K562 (cell line): ENCODE measurements at regions not wholly inside any gene's neighbourhood (a gene's known extent, or its start where the extent isn't known, plus 50 kb on each side); places are given as distances from the start of the nearest gene placed in this dataset.

Experiments used
- ATAC-seq: fragments of 200-7000 bp; cut with Tn5 transposase; 3 replicates; pipeline ENCODE4 v1.9.1; 2020; ENCODE audit warnings: moderate library complexity
- BruUV-seq: library from RNA; stranded (reverse); fragments of 400-500 nt; replicated peaks from 2 replicates; lab custom pipeline; 2021; lab: Mats Ljungman, UMichigan
- CTCF ChIA-PET: fragments of 300-600 bp; formaldehyde crosslinking; extraction: SDS; loops from one replicate; lab custom pipeline; 2021; ENCODE audit warnings: low intra/inter-chr PET ratio; lab: Yijun Ruan, JAX
- POLR2A ChIA-PET: fragments of 300-600, 350-650 bp; sonication (Branson Sonifier 250); formaldehyde crosslinking; extraction: SDS; loops from one replicate; lab custom pipeline; 2021; ENCODE audit warnings: antibody characterized with exemption, inconsistent platforms; lab: Yijun Ruan, JAX
- DNase-seq, 4 experiments: peaks; one replicate each; pipeline versions ENCODE4 v3.0.0 to v3.0.0-alpha.2; 2011 to 2018; ENCODE audit warnings: low spot score in 3 of 4, mixed read lengths in 3 of 4; ENCODE audit errors: extremely low read depth in 1 of 4
- FAIRE-seq: peaks from 2 replicates; lab custom pipeline; 2011; peaks lifted over from hg19 to GRCh38; lab: Jason Lieb, UNC
- H2AFZ ChIP-seq: 2 replicates; pipeline ENCODE4 v1.6.0; 2011; ENCODE audit warnings: low read depth, low read length, control low read depth, inconsistent platforms
- H3K27ac ChIP-seq: fragments of 200-600 bp; 3 replicates; pipeline ENCODE4 v1.8.0; 2011; ENCODE audit warnings: low read depth, mild to moderate bottlenecking, control low read depth, inconsistent platforms, low read length, moderate library complexity, mixed read lengths; ENCODE audit errors: extremely low read depth
- H3K27me3 ChIP-seq, 2 experiments: fragments of 300-600 bp in 1 of 2; 2 replicates in 1 of 2; 3 replicates in 1 of 2; pipeline versions ENCODE4 v1.6.0 to v1.8.0; 2011; ENCODE audit warnings: inconsistent platforms in 2 of 2, low read length in 2 of 2, mild to moderate bottlenecking in 1 of 2, mixed read lengths in 1 of 2, moderate library complexity in 1 of 2; ENCODE audit not compliant: control insufficient read depth in 2 of 2, insufficient read depth in 2 of 2
- H3K36me3 ChIP-seq: fragments of 300-600 bp; 3 replicates; pipeline ENCODE4 v1.8.0; 2011; ENCODE audit warnings: mild to moderate bottlenecking, low read length, inconsistent platforms; ENCODE audit not compliant: control insufficient read depth, insufficient read depth
- H3K4me1 ChIP-seq, 2 experiments: fragments of 200-600 bp in 1 of 2; replicated peaks in 1 of 2; 2 replicates in 1 of 2; 3 replicates in 1 of 2; pipeline versions ENCODE4 v1.5.1 to v1.8.0; 2011; ENCODE audit warnings: inconsistent platforms in 2 of 2, low read length in 2 of 2, mild to moderate bottlenecking in 1 of 2, mixed read lengths in 1 of 2, moderate library complexity in 1 of 2; ENCODE audit not compliant: control insufficient read depth in 2 of 2, insufficient read depth in 2 of 2
- H3K4me2 ChIP-seq: 2 replicates; pipeline ENCODE4 v1.6.1; 2011; ENCODE audit warnings: low read length, control low read depth, inconsistent platforms, mixed read lengths; ENCODE audit not compliant: insufficient read depth
- H3K4me3 ChIP-seq: fragments of 200-600 bp; sonication (generic), shearing (Covaris generic); 2 replicates; pipeline ENCODE4 v1.5.1; 2016; ENCODE audit warnings: control low read depth, inconsistent platforms
- H3K79me2 ChIP-seq: fragments of 200-600 bp; 3 replicates; pipeline ENCODE4 v1.8.0; 2011; ENCODE audit warnings: low read length, inconsistent platforms; ENCODE audit not compliant: control insufficient read depth, insufficient read depth
- H3K9ac ChIP-seq, 2 experiments: 2 replicates each; pipeline versions ENCODE4 v1.6.0 to v1.6.1; 2011; ENCODE audit warnings: low read depth in 2 of 2, low read length in 2 of 2, control low read depth in 1 of 2, inconsistent platforms in 1 of 2, mild to moderate bottlenecking in 1 of 2, mixed read lengths in 1 of 2; ENCODE audit not compliant: insufficient read depth in 1 of 2
- H3K9me1 ChIP-seq: one replicate; pipeline ENCODE4 v1.6.0; 2011; ENCODE audit warnings: inconsistent platforms, mild to moderate bottlenecking, low read length, moderate library complexity; ENCODE audit not compliant: control insufficient read depth, insufficient read depth
- H3K9me3 ChIP-seq: replicated peaks from 2 replicates; pipeline ENCODE4 v1.5.1; 2011; ENCODE audit warnings: low read depth, low read length, inconsistent platforms; ENCODE audit not compliant: control insufficient read depth, insufficient read depth
- H4K20me1 ChIP-seq: replicated peaks from 2 replicates; pipeline ENCODE4 v1.6.1; 2011; ENCODE audit warnings: low read length, inconsistent platforms, mixed read lengths; ENCODE audit not compliant: control insufficient read depth, insufficient read depth
- GTF2A2 ChIP-seq: IDR thresholded peaks from 2 replicates; pipeline ENCODE4 v1.6.1; 2016; ENCODE audit warnings: mild to moderate bottlenecking, missing genetic modification characterization, missing compliant biosample characterization
- RNF2 ChIP-seq: sonication (generic); IDR thresholded peaks from 2 replicates; pipeline ENCODE4 v1.6.1; 2016
- SREBF2 ChIP-seq: sonication (generic); formaldehyde crosslinking; IDR thresholded peaks from 2 replicates; pipeline ENCODE4 v1.4.0; 2020; ENCODE audit warnings: mild to moderate bottlenecking, missing genetic modification reagents
- ZNF311 ChIP-seq: fragments of 250-450 bp; sonication (Bioruptor Pico); IDR thresholded peaks from 2 replicates; pipeline ENCODE4 v1.4.0; 2020; ENCODE audit warnings: mild to moderate bottlenecking, moderate library complexity
- ZNF444 ChIP-seq: fragments of 250-450 bp; sonication (Bioruptor Pico); IDR thresholded peaks from 2 replicates; pipeline ENCODE4 v1.4.0; 2020; ENCODE audit warnings: mild to moderate bottlenecking, moderate library complexity
- WGBS: fragments of 100-300 bp; shearing (Covaris generic); methylation state at CpG from one replicate; pipeline ENCODE4 v1.1.6; 2016; ENCODE audit warnings: low coverage, mixed read lengths; ENCODE audit not compliant: insufficient coverage; ENCODE audit errors: missing lambda C conversion rate; 5-methylcytosine and 5-hydroxymethylcytosine counted together
- in situ Hi-C: fragments of 300-500 bp; cut with MboI; formaldehyde crosslinking; loops from 4 replicates; pipeline ENCODE4 v1.15.0; 2018; ENCODE audit warnings: inconsistent platforms, mixed read lengths
- intact Hi-C: fragments of 100-400 bp; cut with micrococcal nuclease; formaldehyde crosslinking; loops from 2 replicates; pipeline ENCODE4 v1.14.2; 2022
- TF ChIP-seq, protein P1 (sequence below): fragments of 200-800 bp; sonication (Bioruptor generic); IDR thresholded peaks from 2 replicates; pipeline ENCODE4 v1.6.1; 2017; ENCODE audit warnings: missing genetic modification characterization, missing compliant biosample characterization
- TF ChIP-seq, protein P2 (sequence below): fragments of 250-450 bp; sonication (Bioruptor Pico); IDR thresholded peaks from 2 replicates; pipeline ENCODE4 v1.8.0; 2021; ENCODE audit warnings: moderate library complexity, mild to moderate bottlenecking, inconsistent platforms

DNA sequence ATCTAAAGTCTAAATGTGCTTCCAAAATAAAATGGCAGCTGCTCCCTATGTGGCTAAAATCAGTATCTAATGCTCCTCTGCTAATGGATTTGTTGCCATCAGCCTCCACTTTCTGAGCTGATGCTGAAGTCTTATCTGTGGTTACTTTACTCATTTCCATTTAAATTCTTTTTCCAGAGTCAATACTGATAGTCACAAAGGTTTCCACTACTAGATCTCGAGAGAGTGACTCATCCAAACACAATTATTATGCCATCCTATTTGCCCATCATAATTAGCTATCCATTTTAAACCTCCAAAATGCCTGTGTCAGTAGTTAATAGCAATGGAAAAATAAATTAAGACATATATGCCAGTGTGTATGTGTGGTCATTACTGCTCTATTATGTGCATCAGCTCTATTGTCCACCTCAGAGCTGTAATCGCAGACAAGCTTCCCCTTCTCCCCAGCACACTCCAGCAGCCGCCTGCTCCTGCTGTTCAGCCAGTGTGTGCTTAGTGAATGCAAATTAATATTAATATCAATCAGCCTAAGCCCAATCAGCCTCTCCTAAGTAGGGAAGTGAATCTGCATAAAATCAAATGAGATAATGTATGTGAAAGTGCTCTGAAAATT is 199.8 kb upstream of the ZIC3 start:
- Histone ChIP-seq H3K27ac (no peak overlapping the region), H3K9me1 (no peaks in the 10 kb centered on the region), H3K9ac (no peak overlapping the region), H3K79me2 (no peaks in the 10 kb centered on the region), H3K4me2 (no peak overlapping the region), H3K9me3 (no peaks in the 10 kb centered on the region), H3K4me1 (no peaks in the 10 kb centered on the region), H2AFZ (no peak overlapping the region), H3K4me3 (no peak overlapping the region), H3K36me3 (no peaks in the 10 kb centered on the region), H4K20me1 (no peaks in the 10 kb centered on the region), H3K27me3 (no peaks in the 10 kb centered on the region)
- ATAC-seq = no peak
- intact Hi-C loops (no loop called here), in situ Hi-C loops (no loop called here)
- FAIRE-seq = no peak
- TF ChIP-seq RNF2 (no peak), SREBF2 (CRISPR knock-in tag) (no peak), ZNF444 (no peak), ZNF311 (CRISPR knock-in tag) (no peak), GTF2A2 (tag) (no peak)
- TF ChIP-seq, protein P1, sequence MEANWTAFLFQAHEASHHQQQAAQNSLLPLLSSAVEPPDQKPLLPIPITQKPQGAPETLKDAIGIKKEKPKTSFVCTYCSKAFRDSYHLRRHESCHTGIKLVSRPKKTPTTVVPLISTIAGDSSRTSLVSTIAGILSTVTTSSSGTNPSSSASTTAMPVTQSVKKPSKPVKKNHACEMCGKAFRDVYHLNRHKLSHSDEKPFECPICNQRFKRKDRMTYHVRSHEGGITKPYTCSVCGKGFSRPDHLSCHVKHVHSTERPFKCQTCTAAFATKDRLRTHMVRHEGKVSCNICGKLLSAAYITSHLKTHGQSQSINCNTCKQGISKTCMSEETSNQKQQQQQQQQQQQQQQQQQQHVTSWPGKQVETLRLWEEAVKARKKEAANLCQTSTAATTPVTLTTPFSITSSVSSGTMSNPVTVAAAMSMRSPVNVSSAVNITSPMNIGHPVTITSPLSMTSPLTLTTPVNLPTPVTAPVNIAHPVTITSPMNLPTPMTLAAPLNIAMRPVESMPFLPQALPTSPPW (CRISPR knock-in tag) = no peak
- TF ChIP-seq, protein P2, sequence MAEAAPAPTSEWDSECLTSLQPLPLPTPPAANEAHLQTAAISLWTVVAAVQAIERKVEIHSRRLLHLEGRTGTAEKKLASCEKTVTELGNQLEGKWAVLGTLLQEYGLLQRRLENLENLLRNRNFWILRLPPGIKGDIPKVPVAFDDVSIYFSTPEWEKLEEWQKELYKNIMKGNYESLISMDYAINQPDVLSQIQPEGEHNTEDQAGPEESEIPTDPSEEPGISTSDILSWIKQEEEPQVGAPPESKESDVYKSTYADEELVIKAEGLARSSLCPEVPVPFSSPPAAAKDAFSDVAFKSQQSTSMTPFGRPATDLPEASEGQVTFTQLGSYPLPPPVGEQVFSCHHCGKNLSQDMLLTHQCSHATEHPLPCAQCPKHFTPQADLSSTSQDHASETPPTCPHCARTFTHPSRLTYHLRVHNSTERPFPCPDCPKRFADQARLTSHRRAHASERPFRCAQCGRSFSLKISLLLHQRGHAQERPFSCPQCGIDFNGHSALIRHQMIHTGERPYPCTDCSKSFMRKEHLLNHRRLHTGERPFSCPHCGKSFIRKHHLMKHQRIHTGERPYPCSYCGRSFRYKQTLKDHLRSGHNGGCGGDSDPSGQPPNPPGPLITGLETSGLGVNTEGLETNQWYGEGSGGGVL (CRISPR knock-in tag) = no peak
- no TSS peak for BruUV-seq
- WGBS = 3% methylated on average over 3 of the region's 3 CpGs
- DNase-seq = no peak
- CTCF ChIA-PET = no interaction called here
- POLR2A ChIA-PET = no interaction called here
